ENCODE measurements at regions not wholly inside any gene's neighbourhood (a gene's known extent, or its start where the extent isn't known, plus 50 kb on each side); places are given as distances from the start of the nearest gene placed in this dataset.
"Not testable (repeated sequence)": the region's sequence is repeated elsewhere in the genome, so short reads cannot be mapped to it uniquely, and the experiment has no call there.

DNA sequence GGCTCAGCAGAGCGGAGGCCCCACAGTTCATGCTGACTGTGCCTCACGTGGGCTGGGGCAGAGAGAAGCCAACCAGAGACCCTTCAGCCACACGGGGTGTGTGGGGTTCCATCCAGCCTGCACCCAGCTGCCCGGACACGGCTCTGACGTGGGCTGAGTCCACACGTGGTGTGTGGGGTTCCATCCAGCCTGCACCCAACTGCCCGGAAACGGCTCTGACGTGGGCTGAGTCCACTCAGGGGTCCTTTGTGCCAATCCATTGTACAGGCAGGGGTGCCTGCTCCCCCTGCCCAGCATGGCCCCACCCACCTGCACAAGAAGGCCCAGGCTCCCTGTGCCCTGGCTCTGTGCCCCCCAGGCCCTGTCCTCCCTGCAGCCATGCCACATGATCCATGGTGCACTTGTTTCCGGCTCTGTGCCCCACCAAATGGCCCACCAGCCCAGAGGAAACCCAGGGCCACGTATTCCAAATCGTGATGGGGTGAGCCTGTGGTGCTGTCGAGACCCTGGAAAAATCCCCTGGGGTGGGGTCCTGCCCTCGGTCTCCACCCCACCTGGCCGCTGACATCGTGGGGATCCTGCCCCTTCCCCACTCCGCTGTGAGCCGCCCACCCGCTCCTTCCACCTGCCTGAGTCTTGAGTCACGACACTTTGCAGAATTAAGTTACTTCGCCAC is 99.3 kb upstream of the SFSWAP start:
- DNase-seq, result no peak

DNA sequence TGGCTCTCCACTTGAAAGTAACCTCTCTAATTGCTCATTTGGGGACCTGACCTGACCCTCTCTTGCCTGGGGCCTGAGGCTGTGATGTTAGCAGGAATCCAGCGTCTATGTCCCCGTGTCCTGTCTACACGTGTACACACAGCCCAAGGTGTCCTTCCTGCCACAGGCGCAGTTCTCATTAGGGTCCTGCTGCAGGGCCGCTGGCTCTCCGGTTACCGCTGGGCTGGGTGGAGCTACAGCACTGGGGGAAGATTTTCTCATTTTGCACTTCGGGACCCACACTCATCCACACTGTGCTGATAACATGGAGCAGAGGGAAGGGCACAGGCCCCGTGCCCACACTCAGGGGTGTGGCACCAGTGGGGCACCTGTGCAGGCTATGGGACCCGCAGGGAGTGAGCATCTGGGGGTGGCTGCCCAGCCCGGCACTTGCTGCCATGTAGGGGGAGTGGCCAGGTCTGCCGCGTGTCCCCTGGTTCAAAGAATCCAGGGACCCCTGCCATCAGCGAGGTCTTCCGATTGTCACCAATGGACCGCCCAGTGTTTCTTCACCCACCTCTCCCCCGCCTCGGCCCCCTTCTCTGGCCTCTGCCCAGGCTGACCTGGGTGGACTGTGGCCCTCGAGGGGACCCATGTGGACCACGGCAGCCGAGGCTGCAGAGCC is 98.7 kb upstream of the SFSWAP start:
- DNase-seq, result no peak

DNA sequence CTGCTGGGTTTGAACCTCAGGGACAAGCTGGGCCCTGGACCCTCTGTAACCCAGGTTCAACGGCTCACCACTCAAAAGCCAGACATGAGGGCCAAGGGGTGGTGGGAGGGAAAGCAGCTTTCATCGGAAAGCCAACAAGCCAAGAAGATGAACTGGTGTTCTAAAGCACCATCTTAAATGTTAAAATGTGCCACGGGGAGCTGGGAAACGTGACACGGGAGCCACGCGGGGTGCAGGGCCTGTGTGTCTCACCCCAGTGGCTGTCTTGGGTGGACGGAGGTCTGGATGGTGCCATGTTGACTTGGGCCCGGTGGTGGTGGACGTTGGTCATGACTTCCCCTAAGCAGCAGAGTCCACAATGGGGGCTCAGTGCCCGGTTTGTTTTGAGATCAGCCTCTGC is 97.7 kb upstream of the SFSWAP start:
- no peak for DNase-seq

DNA sequence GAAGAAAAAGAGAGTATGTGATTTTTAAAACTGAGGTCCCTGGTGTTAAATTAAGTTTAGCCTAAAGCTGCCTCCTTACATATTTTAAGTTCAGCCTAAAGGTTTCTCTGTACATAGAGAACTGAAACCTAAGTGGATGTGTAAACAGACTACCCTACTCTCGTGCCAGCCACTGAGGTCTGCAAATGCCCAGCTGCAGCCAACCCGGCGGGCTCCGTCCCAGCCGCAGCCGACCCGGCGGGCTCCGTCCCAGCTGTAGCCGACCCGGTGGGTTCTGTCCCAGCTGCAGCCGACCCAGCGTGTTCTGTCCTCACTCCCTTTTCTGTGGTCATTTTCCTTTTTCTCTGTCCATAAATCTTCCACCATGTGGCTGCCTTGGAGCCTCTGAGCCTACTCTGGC is 97.2 kb upstream of the SFSWAP start:
- no peak for DNase-seq

DNA sequence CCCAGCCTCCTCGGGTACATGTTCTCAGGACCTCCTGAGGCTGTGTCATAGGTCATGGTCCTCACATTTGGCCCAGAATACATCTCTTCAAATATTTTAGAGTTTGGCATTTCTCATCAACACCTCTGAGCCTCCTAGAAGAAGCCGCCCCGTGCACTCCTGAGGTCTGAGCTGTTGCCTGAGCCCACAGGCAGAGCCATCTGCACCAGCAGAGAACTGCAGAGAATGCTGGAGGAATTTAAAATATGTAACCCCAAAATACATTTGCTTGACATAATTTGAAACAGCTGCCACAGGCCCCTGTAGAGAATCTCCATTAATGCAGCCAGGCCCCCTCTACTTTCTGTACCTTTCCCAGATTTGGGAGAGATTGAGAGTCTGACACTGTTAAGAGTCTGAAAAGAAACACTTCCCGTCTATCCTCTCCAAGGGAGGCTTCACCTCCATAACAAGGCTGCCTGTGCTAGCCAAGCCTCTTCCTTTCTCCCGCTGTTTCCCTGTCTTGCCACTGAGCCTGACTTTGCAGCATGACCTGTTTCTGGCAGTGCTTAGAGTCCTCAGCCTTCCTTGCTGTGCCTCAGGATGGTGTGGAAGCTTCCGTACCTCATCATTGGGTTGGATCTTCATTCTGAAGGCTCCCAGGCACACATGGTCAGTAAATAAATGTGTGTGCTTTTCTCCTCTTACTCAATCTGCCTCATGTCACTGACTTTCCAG is 95.4 kb upstream of the SFSWAP start:
- no peak for DNase-seq

DNA sequence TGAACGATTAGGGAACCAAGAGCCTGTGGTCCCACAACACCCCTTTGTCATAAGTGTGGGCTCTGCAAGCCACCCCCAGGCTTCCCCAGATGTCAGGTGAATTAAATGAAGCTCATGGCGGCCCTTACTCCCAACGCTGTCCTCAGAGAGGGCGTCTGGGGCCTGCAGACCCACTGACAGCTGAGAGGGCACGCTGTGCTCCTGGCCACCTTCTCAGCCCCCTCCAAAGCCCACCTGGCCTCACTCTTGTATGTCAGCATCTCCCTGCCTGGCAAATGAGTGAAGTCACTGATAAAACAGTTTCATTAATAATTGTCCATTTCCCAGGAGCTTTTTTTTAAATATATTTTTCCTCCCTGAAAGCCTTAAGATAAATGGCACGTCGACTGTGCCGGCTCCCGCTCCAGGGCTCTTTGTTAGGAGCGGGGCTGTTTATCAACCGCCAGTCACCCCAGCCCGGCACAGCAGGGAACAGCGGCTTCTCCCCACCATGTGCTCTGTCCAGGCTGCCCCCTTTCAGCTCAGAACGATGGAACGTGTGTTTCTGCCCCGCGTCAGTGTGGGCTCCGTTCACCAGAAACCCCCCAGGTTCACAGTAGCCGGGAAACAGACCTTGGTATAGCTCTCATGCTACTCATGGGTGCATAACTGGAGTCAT is 94.7 kb upstream of the SFSWAP start:
- DNase-seq, result no peak

DNA sequence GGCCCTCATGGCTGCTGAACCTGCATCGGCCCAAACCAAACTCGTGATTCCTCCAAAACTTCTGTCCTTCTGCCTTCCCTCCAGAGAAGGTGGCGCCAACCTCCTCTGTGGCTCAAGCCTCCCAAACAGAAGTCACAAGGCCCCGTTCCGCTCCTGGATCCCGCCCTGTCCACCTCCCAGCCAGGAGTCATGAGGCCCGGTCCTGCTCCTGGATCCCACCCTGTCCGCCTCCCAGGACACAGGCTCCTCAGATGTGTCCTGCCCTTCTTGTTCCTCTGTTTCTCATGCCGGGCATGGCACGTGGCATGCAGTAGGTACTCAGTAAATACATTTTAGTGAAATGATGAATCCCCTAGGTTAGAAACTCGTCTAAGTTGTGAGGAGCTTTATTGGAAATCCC is 94.2 kb upstream of the SFSWAP start:
- DNase-seq, result no peak

DNA sequence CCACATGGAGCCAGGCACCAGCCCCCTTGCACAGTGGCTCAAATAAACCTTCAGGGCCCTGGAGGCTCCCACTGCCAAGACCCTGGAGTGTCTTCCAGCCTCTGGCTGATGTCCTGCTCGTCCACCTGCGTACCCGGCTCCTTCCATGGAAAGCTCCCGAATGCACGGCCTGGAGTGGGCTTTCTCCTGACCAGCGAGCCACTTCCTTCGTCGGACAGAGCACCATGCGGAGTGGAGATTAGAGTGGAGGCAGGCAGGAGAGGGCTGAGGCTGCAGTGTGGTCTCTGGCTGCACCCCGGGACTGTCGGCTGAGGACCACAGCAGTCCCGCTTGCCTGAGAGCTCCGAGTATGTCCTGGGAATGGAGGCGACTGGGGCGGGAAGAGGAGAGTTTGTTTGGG is 93.7 kb upstream of the SFSWAP start:
- no peak for DNase-seq

DNA sequence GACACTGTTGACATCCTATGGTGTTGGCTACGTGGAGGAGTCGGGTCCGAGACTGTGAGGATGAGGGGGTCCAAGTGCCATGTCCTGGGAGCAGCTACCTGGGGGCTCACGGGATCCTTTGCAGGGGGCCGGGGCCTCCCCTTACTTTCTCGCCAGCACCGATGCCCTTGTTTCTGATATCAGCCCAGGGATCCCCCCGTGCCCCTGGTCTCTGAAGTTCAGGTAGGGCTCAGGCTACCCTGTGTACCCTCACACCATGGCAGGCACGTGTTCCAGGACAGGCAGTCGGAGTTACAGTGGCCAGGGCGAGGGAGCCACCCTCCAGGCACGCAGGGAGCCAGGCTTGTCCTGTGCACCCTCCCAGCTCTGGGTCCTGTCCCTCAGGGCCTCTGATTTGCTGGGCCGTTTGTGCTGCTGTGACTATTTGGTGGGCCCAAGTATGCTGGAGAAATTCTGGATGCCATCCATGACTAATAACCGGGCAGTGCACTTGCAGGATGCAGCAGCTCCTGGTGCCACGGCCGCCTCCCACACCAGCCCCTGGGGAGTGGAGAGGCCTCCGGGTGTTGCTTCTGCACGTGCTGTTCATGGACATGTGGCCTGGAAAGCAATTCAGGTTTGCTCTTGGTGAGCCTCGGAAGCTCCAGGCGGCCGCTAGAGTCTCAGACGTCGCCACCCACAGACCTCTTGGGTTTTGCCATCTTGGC is 93.1 kb upstream of the SFSWAP start:
- DNase-seq, result no peak

DNA sequence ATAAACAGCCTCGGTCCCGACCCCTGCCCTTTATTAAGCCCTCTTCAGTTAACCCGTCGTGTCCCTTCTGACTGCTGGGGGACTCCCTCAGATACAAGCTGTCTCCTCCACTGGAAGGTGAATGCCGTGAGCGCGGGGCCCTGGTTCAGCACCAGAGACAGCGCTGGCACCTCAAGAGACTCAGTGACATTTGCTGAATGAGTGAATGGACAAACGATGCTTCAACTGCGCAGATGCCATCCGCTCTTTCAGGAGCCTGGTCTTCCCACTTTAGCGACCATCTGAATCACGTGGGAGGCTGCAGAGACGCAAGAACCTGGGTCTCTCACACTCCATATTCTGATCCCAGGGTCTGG is 92.6 kb upstream of the SFSWAP start:
- DNase-seq, result no peak

DNA sequence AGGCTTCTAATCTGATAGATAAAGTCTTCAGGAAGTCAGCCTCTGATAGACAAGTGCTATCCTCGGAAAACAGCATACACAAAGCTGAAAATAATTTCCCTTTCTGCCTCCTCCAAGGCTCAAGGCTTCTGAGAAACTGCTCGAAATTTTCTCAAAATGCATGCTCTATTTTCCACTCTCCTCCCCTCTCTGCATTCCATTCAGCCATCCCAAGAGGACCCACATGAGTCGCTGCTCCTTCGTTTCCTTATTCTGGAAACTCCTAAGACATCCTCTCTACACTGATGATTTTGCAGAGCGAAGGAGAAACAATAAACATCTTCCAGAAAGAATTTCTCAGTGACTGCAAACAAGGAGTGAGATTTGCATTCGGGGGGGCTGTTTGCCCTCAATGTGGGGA is 92.2 kb upstream of the SFSWAP start:
- DNase-seq, result no peak

DNA sequence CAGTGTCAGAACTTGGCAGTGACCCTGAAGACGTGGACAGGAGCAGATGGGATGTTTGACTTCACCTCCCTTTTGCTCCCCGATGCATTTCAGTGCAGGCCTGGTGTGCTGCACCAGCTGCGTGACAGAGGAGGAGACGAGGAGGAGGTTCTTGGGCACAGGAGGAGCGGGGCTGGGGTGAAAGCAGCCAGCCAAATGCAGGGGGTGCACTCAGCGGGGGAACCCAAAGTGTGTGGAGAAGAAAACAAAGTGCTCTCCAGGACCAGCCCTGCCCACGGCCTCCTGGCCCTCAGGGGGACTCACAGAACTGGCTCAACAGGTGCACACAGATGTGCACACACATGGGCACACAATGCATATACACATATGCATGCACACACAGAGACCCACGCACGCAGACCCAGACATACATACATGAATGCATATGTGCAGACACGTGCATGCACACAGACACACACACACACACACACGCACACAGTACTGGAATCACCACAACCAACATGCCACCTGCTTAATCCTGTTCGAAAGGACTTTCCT is 91.7 kb upstream of the SFSWAP start:
- no peak for DNase-seq

DNA sequence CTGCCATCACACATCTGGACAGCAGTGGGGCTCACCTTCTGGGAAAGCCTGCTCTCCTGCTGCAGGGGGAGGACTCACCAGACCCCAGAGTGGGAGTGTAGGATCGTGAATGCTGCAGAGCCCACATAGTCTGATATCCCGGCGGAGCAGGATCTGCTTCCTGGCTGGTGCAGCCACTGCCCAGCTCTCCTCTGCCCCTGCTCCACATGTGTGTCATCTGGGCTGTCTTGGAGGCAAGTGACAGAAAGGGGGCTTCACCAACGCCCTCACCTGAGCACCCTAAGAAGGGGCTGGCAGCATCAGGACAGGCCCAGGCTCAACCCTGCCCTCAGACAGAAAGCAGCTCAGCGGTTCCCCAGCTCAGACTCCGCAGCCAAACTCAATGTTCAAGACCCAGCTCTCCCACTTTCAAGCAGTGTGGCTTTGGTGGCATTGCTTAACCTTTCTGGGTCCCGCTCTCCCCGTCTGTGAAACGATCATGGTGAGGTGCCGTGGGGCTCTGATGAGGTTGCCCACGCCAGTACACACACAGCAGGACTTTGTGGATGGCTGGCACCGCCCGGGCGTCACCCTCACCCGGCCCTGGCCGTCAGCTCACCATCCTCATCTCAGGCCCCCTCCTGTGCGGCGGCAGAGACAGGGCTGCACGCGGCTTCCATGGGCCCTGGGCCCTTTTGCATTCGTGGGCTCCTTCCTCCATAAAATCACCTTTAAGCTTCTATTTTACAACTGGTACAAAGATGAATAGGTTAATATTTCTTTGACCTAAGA is 91.0 kb upstream of the SFSWAP start:
- no peak for DNase-seq

DNA sequence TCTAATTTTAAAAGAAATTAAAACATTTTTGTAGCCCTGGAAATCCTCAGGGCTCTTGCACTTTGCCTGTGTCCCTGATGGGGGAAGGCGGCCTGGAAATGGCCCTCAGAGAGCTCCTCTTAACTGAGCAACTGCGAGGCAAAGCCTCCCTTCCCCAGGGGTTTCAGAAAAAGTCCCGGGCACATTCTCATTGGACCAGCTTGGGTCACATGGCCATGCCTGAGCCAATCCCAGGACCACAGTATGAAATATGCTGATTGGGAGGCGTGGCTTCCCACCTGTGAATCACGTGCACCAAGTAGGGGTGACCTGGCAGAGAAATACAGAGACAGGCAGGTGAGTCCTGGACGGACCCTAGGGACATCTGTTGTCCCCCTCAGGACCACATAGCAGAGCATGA is 90.4 kb upstream of the SFSWAP start:
- DNase-seq, result no peak

DNA sequence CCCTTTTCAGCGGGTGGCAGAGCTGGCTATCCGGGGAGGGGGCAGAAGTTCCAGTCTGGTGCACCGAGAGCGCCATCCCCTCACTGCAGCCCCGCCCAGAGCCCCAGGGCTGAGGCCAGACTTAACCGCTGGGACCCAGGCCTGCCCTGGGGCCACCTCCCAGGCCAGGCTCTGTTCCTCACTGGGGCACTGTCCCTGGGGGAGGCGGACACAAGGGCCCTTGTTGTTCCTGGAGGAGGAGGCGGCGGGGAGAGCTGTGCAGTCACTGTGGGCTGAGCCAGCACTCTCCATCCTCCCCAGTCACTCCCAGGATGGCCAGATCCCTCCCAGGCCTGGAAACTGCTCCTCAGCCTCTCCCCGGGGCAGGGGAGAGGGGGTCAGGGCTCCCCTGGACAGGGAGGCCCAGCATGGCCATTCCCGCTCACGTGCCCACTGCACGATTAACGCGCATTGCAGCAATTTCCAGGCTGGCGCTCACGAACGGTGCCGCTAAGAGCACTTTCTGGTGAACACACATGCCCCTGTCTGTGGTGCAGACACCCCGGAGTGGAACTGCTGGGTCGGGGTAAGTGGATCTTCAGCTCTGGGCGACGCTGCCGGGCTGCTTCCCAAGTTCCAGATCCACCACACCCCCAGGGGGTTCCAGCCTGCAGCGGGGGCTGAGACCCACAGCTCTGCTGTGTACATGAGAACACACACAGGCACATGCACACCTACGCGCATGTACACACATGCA is 89.8 kb upstream of the SFSWAP start:
- DNase-seq, result no peak

DNA sequence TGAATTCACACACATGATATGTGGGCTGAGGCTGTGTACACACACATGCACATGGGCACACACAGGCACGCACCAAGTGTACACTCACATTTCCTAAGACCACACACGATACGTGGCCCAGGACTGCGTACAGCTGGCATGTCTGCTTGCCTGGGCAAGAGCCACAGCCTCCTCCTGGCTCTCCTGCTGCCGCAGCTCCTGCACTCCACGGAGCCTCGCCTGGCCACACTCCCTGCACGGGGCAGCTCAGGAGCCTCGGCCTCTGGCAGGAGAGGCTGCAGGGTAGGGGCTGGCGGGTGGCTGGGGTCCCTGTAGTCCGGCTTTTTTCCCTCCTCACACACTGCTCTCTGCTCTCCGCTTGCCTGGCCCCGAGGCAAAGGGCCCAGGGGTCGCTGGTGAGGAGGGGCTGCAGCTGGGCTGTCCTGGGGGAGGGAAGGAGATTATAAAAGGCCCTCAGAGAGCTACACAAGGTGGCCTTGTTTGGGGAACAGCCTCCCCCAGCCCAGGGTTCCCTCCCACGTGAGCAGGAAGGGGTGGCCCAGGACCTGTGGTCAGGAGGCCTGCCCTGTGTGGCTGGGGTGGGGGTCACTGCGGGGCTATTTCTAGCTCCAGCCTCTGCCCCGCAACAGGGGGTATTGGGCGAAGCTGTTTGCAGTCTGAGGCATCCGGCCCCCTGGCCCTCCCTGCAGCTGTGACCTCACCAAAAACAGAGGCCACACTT is 89.0 kb upstream of the SFSWAP start:
- DNase-seq, result no peak

DNA sequence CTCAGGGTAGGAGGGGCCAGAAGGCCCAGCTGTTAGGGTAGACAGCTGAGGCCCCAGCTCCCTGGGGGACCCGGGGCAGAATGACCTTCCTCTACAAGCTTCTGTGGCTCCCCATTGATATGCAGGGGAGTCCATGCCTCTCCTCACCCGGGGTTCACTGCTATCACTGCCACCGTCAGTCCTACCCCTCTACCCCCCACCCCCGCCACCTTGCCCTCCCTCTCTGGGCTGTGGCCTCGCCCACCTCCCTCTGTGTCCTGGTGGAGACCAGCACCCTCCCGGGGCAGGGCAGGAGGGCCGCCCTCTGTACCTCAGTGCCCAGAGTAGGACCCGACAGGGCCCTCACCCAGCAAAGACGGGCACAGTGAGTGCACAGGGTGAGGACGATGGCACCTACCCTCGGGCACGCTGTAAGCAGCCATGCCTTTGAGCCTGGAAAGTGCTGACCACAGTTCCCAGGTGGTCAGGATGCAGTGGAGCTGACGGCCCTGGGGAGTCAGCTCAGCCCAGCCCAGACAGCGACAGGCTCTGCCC is 88.4 kb upstream of the SFSWAP start:
- DNase-seq, result no peak

DNA sequence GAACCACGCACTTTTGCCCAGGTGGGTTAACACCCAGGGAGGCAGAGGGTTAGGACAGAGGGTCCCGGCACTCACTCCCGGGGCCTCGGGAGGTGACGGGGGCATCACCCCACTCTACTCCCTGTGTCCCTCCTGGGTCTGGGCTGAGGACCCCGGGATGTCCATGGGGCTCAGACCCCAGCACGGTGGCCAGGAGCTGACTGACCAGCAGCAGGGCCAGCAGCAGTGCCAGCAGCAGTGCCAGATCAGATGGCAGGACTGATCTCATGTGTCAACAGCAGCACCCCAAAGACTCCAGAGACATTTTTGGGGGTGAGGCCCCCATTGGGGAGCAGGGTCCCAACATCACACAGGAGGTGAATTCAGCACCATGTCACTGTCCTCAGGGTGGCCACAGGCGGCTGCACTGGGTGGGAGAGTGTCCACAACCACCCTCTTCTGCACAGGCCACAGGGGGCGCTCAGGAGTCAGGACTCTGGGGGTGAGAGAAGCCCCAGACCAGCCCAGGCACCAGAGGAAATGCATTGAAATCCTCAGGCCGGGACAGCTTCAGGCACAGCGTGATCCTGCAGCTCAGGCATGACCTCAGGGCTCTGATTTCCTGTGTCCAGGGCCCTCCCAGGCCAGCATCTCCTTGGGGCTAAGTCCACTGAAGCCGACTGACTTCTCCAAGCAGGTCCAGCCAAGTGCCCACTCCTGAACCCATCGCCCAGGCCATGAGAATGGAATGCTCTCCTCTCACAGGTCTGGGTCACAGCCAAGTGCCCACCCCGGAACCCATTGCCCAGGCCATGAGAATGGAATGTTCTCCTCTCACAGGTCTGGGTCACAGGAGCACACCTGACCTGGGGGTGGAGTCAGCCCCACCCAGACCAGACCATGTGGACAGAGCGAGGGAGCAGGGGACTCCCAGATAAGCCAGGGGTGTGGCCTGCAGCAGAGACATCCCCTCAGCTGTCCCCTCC is 87.2 kb upstream of the SFSWAP start:
- DNase-seq, result not testable (repeated sequence)

DNA sequence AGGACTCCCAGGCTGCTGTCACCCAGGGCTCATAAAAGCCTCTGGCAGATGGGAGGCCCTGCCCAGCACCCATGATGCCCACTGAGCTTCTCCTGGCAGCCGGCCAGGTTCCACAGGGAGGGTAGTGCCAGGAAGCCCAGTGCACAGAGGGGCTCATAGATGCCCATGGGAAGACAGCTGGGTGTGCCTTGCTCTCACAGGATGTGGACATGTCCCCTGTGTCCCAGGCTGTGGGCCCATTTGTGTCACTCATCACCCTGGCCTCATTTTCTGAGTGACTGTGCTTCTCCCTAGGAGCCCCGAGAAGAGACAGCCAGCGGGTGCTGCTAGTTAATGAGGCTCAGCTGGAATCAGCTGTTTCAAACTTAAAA is 86.5 kb upstream of the SFSWAP start:
- DNase-seq, result not testable (repeated sequence)

Data from activated naive CD4-positive, alpha-beta T cell treated with Interleukin-2 at 50 U/mL for 16 hours (primary cell).